ENCODE measurements at regions not wholly inside any gene's neighbourhood (a gene's known extent, or its start where the extent isn't known, plus 50 kb on each side); places are given as distances from the start of the nearest gene placed in this dataset.

DNA sequence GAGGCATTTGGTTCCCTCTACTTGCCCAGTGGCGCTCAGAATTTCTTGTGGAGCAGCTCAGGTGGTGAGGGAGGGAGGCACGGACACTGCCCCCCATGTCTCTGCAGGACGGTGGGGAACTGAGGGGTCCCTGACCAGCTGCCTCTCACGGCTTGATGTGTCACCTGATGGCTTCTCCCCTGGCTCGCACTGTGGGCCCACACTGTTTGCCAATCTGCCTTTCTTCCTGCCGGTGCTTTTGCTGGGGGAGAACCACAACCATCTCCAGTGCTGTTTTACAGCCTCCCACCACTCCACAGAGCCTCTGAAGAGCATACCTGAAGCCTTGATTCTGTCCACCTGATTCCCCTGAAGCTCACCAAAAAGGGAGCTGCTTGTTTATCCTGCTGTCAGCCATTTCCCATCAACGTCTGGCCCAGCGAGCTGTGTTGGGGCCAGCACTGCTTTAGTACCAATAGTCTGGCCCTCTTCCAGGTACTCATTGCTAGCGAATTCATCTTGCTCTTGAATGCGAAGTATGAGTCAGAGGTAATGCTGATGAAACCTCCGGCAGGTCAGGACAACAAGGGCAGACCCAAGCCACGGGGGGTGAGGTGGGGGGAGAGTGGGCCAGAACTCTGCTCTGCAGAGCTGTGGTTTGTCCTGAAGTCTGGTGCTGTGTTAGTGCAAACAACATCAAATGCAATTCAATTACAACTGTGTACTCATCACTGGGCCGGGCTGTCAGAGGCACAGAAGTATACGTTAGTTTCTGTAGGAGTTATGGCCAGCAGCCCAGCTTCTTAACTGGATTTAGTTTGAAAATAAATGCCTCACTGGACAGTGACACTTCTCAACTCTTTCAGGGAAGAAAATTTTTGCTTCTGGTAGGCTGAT lies 208.3 kb upstream of the JADE1 start:
- POLR2A ChIA-PET = no interaction called here
- TF ChIP-seq, protein P1, sequence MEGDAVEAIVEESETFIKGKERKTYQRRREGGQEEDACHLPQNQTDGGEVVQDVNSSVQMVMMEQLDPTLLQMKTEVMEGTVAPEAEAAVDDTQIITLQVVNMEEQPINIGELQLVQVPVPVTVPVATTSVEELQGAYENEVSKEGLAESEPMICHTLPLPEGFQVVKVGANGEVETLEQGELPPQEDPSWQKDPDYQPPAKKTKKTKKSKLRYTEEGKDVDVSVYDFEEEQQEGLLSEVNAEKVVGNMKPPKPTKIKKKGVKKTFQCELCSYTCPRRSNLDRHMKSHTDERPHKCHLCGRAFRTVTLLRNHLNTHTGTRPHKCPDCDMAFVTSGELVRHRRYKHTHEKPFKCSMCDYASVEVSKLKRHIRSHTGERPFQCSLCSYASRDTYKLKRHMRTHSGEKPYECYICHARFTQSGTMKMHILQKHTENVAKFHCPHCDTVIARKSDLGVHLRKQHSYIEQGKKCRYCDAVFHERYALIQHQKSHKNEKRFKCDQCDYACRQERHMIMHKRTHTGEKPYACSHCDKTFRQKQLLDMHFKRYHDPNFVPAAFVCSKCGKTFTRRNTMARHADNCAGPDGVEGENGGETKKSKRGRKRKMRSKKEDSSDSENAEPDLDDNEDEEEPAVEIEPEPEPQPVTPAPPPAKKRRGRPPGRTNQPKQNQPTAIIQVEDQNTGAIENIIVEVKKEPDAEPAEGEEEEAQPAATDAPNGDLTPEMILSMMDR (IDR thresholded peaks at IDR 0.05; ENCODE audit: control extremely low read depth, extremely low read depth, low read depth, missing control alignments) = no peak
- no peak for DNase-seq (ENCODE audit: extremely low spot score)
- CTCF ChIA-PET = interaction anchor here (1.2 to 1.8 kb wide), 4 partner anchors 8 to 34 kb away, joined by 3 to 5 read pairs (median 3); no protein-coding TSS in a partner anchor

DNA sequence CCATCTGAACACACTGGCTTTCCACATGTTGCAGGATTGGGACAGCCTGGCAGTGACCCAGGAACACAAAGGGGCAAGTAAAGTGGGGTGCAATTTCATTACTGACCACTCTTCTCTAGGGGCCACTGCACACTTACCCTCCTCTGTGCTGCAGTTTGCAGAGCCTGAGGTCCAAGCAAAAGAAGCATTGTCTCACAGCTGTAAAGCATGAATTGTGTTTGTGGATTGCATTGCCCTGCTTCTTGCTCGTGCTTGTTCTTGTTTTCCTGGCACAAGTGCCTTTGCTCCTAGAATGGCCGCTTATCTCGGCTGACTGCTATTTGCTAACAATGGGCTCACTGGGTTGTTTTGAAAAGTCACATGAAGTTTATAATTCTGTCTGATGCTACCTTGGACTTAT lies 209.1 kb upstream of the JADE1 start:
- TF ChIP-seq, protein P1 (IDR thresholded peaks at IDR 0.05; ENCODE audit: control extremely low read depth, extremely low read depth, low read depth, missing control alignments) = no peak
- CTCF ChIA-PET = interaction anchor here (0.6 to 1.8 kb wide), 5 partner anchors 9 to 114 kb away, joined by 3 to 5 read pairs (median 3); no protein-coding TSS in a partner anchor
- POLR2A ChIA-PET = no interaction called here
- DNase-seq (ENCODE audit: extremely low spot score) = no peak

DNA sequence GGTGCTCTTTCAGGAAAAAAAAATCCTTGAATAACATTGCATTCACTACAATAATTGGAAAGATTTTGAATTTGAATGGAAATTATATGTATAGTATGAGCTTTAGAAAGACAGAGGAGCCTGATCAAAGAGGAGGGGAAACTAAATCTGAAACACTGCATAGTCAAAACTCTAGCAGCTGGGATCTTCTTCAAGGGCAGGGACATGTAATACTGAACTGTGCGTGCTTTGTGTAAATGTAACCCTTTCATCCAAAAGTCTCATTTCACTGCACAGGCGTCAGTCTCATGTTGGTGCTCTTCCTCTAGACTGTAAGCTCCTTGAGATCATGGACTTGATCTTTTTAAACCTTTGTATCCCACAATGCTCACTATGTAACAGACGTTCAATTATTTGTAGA lies 212.0 kb upstream of the JADE1 start:
- TF ChIP-seq, protein P1 (IDR thresholded peaks at IDR 0.05; ENCODE audit: control extremely low read depth, extremely low read depth, low read depth, missing control alignments) = no peak
- CTCF ChIA-PET = interaction anchor here (1.0 to 1.4 kb wide), 2 partner anchors 9 to 13 kb away, joined by 3 read pairs; no protein-coding TSS in a partner anchor
- DNase-seq (ENCODE audit: extremely low spot score) = no peak
- POLR2A ChIA-PET = no interaction called here

DNA sequence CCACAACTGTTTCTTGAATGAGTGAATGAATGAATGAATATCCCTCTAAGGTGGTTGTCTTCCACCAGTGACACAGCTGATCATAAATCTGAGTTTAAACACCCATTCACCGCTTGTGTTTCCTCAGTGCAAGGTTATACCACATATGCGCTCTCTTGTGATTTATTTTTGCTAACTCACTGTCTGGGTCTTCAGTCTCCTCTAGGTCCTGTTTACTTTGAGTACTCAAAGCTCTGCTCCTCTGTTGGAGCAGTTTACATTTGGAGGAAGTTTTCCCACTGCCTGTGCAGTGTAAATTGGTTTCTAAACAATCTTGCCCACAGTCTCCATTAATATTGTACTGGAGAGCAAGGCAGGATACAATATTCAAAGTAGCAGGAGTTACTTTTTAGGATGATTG lies 212.6 kb upstream of the JADE1 start:
- POLR2A ChIA-PET = no interaction called here

DNA sequence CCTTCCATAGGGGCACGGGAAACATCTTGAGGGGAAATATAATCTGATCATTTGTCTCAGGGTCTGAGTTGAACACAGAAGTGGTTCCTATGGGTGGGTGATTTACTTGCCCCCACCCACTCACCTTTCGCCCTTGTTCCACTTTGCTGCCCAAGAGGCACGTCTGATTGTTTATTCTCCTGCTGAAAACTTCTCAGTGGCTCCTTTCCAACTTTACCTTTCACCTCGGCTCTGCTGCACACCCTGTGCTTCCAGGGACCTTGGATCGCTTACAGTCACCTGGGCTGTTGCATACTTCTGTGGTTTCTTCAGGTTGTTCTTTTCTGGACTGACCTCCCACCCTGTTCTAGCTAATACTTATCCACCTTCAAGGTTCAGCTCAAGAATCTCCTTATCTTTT lies 213.4 kb upstream of the JADE1 start:
- POLR2A ChIA-PET = no interaction called here
- DNase-seq (ENCODE audit: extremely low spot score) = no peak
- CTCF ChIA-PET = interaction anchor here (1.4 kb wide), 2 partner anchors 10 to 141 kb away, joined by 3 to 5 read pairs; no protein-coding TSS in a partner anchor
- TF ChIP-seq, protein P1 (IDR thresholded peaks at IDR 0.05; ENCODE audit: control extremely low read depth, extremely low read depth, low read depth, missing control alignments) = no peak

More for the DNA sequence above, 212.6 kb upstream of the JADE1 start:
- CTCF ChIA-PET = interaction anchor here (1.0 to 1.4 kb wide), 3 partner anchors 10 to 142 kb away, joined by 3 to 5 read pairs (median 3); no protein-coding TSS in a partner anchor
- no peak for DNase-seq (ENCODE audit: extremely low spot score)
- TF ChIP-seq, protein P1 (IDR thresholded peaks at IDR 0.05; ENCODE audit: control extremely low read depth, extremely low read depth, low read depth, missing control alignments) = no peak

DNA sequence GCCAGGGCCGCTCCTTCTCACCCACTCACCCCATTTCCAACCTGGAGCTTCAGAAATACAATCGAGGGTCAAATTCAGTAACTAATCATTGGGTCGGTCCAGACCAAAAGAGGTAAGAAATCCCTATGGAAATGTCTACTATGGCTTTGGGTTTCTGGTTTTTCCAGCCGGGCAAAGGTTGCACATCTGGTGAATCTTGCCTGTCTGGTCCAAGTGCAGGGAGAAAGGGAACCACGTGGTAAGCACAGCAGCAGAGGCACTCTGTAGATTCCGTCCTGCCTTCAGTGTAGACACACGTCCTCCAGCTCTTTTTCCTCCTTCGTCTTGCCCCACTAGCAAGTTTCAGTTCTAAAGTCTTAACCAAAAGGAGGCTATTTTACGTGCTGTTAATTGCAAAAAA lies 218.0 kb upstream of the JADE1 start:
- POLR2A ChIA-PET = no interaction called here
- CTCF ChIA-PET = interaction anchor here (1.2 to 1.3 kb wide), 2 partner anchors 17 kb away, joined by 3 to 4 read pairs; no protein-coding TSS in a partner anchor
- TF ChIP-seq, protein P1 (IDR thresholded peaks at IDR 0.05; ENCODE audit: control extremely low read depth, extremely low read depth, low read depth, missing control alignments) = no peak
- DNase-seq (ENCODE audit: extremely low spot score) = no peak

Data from GM10248 (cell line).